HG03521 (cell line): ENCODE measurements at regions not wholly inside any gene's neighbourhood (a gene's known extent, or its start where the extent isn't known, plus 50 kb on each side); places are given as distances from the start of the nearest gene placed in this dataset.
"Not testable (repeated sequence)": the region's sequence is repeated elsewhere in the genome, so short reads cannot be mapped to it uniquely, and the experiment has no call there.

Source experiments
- ATAC-seq: cut with Tn5 transposase; IDR thresholded peaks from one replicate; pipeline ENCODE4 v1.9.1; 2021; ENCODE audit warnings: mild to moderate bottlenecking, moderate library complexity; ENCODE audit not compliant: unreplicated experiment

DNA sequence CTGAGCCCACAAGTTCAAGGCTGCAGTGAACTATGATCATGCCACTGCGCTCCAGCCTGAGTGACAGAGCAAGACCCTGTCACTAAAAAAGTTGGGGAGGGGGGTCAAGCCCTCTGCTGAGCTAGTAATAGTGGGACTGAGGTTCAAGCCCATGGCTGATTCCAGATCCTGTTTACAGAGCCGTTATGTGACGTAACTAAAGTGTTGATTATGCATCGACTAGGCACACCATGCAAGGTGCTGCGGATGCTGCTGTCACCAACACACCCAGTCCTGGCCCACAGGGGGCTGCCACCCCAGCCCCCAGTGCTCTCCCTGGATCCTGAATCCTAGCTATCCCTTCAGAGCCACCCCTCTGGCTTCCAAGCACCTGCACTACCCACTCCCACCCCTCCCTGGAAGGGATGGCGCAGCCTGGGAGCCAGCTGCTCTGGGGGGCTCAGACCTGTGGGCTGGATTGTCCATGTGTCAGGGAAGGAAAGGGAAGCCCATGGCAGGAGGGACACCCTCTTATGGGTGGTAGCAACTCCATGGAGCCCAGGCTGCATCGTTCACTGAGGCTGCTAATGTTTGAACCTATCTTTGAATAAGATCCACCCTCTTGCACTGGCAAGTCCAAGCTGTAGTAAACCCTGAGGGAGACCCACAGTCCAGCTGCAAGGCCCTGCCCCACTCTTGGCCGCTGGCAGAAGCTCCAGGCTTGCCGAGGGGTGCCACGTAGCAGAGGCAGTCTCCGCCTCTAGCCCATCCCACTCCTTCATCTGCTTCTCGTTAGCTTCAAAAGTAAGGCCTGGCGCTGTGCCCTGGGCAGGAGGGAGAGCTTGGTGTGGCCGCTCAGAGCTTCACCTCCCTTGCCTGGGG is 95.0 kb downstream of the SNX5 start:
- no peak for ATAC-seq

DNA sequence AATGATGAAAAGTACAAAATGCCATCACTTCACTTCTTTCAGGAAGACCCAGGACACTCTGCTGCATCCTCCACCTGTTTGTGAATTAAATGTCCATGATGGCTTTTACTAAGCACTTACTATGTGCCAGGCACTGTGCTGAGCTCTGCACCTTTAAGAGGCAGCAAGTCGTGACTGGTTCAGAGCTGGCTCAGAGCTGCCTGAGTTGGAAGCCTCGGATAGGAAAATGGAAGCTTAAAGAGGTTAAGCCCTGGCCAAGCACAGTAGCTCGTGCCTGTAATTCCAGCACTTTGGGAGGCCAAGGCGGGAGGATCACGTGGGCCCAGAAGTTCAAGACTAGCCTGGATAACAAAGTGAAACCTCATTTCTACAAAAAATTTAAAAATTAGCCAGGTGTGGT is 95.6 kb downstream of the SNX5 start:
- ATAC-seq, result no peak

DNA sequence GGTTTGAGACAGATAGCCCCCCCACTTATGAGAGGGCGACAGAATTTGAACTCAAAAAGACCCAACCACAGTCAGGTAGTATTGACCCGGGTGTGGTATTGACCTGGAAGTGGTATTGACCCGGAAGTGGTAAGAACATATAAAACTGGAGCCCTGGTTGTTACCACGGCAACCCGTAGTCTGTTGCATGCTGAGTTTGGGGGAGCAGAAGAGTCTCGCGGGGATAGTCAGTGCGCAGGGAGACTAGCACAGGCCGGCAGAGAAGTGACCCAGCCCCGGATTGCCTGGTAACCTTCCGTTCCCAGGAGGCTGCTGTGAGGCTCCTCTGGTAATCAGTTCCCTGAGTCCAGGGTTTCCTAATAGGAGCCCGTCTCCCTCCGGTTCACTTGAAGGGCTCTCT is 96.2 kb downstream of the SNX5 start:
- ATAC-seq, result no peak

DNA sequence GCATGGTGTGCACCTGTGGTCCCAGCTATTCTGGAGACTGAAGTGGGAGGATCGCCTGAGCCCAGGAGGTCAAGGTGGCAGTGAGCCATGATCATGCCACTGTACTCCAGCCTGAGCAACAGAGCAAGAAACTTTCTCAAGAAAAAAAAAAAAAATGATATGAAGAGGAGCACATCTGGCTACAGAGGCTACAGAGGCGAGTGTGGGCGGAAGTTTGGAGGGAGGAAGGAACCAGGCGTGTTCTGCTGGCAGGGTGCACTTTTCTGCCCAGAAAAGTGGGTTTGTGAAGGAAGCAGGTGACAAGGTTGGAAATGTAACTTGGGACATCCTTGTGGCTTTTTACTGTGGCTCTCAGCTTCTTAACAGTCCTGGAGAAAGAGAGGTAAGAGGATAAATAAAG is 96.7 kb downstream of the SNX5 start:
- no peak for ATAC-seq

DNA sequence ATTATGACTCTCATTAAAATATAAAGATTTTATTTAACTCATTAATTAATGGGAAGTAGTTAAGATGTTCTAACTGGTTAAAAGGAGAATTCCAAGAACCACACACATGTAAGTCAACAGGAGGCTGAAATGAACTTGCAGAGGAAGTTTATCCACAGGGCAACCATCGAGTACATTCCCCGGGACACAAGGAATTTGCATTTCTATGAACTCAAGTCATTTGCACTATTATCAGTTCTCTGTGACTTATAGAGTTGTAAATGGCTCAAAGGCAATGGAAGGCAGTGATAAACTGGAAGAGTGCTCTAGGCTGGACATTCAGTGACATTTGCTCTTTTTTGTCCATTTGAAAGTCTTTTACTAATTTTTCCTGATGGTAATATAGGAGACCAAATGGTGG is 97.4 kb downstream of the SNX5 start:
- no peak for ATAC-seq

DNA sequence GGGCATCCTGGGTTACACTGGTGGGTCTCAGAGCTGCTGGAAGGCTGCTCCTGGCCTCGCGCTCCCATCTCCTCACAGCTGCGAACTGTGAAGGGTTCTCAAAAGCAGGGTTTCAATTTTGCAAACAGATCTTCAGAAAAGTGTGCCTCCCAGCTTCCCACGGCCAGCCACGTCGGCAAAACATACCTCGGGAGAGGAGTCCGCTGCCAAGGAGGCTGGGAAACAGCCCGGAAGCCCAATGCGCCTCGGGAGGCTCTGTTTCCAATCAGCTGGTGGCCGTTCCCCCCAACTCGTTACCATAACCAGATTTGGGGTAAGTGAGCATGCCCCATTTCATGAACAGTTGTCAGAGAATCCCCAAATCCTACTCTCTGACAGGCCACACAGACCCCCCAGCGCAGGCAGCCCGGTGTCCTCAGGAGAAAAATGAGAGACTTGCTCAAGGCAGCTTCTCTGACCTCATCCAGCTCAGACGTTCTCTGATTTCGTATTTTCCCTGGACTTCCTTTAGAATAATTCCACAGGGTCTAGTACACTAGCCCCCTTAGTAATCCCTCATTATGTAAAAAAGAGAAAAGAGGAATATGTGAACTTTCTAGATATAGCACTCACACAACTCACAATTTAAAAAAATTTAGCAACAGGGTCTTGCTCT is 98.4 kb downstream of the SNX5 start:
- no peak for ATAC-seq

DNA sequence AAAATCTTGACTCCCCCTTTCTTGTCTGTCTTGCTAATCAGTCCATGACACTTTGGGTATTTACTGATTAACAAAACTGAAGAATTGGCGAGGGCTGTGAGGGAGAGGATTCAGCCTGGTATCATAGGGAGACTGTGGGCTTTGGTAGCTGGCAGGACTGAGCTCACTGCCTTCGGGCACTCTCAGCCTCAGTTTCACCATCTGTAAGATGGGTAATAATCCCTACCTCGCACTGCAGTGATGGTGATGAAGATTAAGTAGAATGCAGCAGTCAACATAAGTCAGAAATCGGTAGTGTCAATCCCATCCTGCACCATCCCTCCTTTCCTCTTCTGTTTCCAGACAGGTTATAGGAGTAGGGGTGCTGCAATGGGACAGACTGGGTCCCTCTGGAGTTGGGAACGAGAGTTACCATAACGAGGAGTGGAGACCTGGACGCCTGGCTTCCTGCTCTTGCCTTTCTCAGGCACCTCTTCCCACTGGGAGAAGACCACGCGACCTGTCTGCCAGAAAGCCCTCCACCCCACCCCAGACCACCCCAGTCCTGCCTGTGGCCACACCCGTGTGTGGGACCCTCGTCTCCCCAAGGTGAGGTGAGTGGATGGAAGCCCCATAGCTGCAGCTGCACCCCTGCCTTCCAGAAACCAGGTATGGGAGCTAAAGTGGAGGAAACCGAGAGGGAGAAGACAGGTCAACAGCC is 99.1 kb downstream of the SNX5 start:
- no peak for ATAC-seq

DNA sequence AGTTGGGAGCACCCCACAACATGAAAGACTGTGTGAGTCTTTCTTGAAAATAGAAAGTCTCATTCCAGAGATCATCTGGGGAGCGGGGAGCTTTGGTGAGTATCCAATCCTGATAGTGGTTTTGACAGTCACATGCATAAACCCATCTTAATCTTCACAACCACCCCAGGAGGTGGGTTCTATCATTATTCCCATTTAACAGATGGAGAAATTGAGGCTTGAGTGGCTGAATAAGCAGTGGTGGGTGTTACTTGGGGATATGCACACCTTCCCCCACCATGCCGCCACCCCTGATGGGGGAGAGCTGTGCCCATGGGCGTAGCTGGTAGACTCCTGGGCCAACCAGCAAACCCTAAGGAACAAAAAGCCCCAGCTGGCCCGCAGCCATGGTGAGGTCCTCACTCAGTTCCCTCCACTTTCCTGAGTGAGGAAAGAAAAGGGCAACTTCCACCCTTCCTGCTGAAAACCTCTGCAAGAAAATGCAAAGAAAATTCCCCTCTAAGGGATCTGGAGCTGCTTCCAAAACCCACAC is 99.8 kb downstream of the SNX5 start:
- ATAC-seq, result no peak

DNA sequence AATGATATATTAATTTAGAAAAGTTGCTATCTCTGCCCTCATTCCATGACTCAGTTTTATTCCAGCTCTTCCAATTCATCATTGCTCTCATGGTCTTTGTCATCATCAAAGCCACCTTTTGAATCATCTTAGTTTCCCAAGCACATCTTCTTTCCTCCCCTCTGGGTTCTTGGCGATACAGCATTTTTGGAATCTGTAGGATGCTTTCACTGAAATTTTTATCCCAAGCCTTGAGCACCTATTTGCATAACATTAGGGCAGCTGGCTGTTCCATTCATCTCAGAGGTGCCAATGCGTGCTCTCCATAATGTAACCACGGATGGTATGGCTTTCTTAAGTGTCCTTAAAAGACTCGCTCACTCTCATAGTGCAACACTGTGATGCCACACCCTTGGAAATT is 100.4 kb downstream of the SNX5 start:
- no peak for ATAC-seq

DNA sequence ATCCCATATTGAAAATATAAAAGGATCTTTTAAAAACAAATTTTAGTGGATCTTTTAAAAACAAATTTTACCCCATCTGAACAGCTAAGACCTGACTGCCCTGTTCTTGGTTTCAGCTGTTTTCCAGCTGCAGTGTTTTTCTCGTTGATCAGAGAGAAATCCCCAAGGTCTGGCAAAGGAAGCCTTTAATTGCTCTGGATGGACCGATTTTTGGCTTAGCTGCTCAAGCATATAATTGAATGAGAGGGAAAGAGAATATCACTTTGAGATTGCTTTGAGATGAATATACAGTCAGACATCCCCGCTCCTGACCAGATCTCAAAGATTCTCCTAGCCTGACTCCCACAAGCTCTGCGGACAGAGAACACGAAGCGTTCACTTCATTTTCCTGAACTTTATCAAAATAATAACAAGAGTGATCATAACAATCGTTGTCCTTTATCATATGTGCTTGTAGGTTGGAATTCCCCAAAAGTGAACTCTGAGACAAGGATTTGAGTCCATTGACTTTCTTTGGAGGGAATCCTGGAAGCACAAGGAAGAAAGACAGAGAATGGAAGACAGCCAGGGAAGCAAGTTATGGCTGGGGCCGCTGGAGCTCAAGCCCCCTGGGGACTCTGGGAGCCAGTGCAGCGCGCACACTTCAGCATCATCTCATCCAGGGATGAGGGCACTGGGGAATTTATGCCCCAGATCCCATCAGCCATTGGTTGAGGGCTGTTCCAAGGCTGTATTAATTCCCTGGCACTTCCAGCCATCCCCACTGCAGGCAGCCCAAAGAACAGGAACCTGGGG is 101.3 kb downstream of the SNX5 start:
- no peak for ATAC-seq

DNA sequence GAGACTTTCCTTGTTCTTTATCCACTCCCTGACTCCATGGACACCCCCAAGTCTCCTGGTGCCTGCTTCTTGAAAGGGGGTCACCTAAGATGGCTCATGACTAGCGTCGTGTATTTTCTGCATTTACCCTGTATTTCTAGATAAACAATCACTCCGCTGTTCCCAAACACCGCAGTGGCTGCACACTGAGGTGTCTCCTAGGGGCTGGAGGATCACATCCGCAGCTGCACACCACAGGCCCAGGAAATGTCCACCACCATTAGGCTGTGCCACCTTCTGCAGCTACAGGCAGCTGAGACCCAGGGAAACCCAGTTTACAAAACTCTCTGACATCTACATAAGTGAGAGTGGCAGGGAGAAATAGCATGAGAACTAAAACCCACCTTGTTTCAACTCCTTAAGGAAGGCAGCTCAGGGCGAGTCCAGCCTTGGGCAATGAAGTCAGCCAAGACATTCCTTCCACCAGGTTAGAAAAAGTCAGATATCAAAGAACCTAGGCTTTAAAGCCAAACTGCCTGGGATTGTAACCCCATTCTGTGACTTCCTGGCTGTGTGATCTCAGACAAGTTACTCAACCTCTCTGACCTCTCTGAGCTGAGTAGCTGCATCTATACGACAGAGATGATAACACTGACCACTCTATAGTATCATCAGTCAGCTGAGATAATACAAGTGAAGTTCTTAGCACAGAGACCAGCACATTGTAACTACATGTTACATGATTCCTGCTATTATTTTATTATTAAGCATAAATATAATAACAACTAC is 102.2 kb downstream of the SNX5 start:
- no peak for ATAC-seq

DNA sequence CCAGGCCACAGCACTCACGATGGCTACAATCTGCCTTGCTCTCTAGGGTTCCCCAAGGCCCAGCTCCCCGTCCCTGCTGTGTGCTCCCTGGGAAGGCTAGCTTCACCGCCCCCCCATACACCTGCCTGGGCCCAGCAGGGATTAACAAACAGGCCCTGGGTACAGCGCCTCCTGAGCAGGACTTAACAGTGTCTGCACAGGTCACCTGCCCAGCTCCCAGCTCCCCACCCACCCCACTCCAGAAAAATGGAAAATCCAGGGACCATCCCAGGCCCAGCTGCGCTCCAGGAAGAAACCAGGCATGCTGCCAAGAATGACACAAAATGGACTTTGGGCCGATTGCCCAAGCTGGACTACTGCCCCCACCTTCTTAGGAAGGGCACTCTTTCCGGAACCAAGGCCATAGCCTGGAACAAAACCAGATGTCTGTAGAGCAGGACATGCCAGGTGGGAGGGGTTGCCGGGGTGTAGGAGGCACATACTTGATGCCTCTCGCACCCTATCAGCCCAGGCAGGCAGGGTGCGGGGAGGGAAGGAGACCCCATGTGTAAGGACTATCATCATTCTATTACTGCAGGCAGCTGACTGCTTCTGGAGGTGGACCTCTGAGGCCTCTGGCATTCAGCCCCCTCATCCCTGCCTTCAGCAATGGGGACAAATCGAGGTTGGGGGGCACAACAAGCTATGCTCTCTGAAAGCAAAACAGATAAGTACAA is 104.9 kb downstream of the SNX5 start:
- ATAC-seq, result no peak

DNA sequence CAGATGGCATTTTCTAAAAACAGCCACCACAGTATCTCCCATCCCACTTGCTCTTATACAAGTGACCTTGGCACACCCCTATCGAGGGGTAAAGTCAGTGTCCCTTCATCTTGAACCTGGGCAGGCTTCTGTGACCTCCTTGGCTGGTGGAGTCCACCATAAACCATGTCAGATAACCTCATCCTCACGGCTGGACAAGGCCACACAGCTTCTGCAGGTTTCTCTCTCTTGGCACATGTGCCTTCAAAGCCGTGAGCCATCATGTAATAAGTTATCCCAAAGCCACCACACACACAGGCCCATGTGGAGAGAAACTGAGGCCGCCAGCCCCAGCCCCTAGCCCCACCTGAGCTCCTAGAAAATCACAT is 105.4 kb downstream of the SNX5 start:
- no peak for ATAC-seq

DNA sequence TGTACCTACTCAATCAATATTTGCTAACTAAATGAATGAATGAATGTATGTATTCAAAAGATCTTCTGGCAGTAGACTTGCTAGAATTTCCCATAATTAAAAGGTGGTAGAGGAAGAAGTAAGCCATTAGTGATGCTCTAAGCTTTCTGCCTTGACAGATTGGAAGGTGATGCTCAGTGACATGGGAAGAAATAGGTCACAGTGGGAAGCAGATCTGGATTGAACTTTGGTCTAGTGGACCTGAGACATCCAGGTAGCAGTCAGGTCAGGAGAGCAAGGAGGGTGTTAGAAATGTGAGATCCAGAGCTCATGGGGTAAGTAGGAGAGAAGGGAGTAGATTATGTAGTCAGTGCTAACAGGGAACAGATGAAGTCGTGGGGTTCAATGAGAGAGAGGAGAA is 106.4 kb downstream of the SNX5 start:
- ATAC-seq, result no peak

DNA sequence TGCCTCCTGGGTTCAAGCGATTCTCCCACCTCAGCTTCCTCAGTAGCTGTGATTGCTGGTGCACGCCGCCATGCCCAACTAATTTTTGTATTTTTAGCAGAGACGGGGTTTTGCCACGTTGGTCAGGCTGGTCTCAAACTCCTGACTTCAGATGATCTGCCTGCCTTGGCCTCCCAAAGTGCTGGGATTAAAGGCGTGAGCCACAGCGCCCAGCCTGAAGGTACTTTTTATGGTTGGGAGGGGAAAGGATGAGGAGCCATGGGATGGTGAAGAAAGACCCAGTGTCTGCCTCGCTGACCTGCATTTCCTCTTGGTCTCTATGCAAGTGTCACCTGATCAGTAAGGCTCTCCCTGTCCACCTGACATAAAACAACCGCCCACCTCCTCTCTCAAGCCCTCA is 107.0 kb downstream of the SNX5 start:
- not testable (repeated sequence) for ATAC-seq

DNA sequence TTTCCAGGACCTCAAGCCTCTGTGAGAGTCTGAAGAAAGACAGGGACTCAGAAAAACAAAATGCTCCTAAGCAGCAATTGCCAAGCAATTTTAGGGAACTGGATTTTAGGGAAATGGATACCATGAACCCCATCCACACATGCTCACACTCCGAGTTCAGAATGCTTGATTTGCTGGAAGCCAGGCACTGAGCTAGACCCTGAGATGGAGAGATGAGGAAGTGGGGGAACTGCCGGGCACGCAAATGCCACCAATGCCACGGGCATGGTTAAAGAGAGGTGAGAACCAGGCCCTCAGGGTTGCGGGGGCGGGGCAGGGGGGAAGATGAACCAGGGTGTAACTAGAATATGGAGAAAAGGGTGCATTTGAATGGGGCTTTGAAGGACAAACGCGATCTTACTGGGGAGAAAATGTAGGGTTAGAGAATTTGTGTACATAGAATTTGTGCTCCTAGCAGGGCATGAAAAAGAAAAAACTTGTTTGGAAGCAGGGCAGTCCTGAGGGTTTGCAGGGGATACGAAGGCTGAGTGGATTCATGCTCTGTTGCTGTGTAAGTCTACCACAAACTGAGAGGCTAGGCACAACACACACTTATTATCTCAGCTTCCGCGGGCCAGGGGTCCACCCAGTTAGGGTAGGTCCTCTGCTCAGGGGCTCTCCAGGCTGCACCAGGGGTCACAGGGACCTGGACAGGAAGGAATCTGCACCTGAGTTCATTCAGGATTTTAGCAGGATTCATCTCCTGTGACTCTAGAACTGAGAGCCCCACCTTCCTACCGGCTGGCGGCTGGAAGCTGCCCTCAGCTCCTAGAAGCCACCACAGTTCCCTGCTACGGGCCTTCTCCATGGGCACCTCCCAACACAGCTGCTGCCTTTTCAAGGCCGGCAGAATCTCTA is 108.0 kb downstream of the SNX5 start:
- no peak for ATAC-seq

DNA sequence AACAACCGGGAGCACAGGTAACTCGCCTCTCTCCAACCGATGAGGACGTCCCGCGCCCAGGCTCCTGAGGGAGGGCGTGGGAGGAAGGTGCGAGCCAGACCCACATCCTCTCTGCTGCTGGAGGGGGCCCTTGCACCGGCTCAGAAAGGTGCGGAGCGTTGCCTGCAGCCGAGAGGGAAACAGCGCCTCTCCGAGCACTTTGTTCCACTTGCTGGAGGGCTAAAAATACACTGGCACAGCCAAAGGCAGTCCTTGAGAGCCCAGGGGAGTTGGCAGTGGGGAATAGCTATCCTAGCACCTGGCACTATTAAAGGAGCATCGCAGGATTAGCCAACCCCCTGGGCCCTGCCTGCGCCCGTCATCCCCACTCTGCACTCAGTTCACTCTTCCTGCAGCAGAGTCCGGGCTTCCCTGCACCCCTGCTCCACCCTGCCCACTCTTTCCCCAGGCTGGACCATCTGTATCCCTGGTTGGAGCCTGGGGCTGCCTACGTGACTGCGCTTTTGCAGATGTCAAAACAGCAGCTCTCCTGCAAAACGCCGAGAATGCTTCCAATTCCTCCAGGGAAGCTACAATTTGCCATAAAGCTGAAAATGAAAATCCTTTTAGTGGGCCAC is 108.9 kb downstream of the SNX5 start:
- no peak for ATAC-seq

DNA sequence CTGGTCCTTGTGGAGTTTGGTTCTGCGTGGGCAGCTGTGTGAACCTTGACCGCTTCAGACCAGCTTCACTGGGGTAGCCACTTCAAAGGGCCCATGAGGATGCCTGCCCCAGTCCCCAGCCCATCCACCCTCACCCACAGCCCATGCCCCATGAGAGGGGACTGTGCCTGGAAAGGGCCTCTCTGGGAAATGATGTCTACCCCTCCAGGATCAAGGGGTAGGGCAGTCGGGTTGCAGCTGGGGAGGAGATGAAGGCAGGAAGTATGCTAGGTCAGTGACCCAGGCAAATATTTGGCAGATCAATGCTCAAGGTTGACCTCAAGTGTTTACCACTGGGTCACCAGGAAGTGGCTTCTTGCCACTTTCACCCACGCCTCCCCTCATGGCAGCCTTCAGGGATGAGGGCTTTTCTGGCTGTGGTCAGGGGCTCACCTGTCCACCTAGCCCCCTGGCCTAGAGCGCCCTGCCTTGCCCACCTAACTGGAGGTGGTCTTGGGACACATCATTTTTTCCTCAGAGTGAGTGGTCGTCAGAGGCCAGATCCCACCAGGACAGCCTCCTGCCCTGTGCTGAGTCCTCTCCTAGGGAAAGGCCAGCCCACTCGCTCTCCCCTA is 109.5 kb downstream of the SNX5 start:
- no peak for ATAC-seq
